HG03045 (cell line): ENCODE measurements at regions not wholly inside any gene's neighbourhood (a gene's known extent, or its start where the extent isn't known, plus 50 kb on each side); places are given as distances from the start of the nearest gene placed in this dataset.

ENCODE experiments used
- ATAC-seq: cut with Tn5 transposase; IDR thresholded peaks from one replicate; pipeline ENCODE4 v1.9.1; 2021; ENCODE audit warnings: mild to moderate bottlenecking, moderate library complexity; ENCODE audit not compliant: unreplicated experiment

DNA sequence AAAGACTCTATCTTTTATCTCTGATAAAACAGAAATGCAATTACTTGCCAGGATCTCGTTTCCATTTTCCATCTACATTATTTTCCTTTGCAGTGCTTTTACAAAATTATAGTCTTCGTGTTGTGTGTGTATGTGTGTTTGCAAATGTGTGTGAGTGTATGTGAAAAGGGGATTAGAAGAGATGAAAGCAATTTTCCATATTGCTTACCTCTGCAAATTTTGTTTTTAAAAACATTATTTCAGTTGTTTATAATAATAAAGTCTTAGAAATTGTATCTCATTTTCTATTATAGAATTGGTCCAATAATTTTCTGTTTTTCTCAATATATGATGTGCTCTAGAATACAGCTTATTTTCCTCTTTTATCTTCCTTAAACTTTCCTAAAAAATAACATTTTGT lies 421.3 kb upstream of the ANKRD30A start:
- ATAC-seq = no peak

DNA sequence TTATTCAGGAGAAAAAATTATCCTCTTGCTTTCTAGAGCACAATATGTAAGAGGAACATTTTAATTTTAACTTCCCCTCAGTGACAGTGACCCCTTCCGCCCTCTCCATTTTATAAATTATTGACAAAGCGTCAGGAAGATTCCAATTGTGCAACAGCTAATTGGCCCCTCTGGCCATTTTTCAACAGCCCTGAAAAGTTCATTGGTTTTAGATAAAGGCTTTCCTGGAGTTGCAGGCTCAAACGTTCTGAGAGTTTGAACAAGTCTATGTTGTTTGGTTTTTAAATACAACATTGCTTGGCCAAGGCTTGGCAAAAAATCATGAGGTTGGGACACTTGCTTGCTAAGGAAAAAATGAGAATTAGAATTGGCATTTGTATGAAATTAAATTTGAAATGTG lies 422.2 kb upstream of the ANKRD30A start:
- ATAC-seq = no peak

DNA sequence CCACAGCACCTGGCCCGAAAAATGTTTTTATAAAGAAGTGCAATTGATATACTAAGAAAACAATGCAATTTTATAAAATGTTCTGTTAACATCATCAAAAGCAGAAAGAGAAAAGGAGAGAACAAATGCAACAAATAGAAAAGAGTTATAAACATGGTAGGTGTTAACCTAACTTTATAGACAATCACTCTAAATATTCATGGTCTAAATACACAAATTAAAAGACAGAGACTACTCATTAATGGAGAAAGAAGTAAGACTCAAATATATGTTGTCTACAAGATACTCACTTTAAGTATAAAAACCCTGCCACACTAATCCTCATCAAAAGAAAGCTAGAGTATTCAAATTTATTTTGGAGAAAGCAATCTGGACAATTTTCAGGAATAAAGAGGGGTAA lies 425.3 kb upstream of the ANKRD30A start:
- ATAC-seq = no peak

DNA sequence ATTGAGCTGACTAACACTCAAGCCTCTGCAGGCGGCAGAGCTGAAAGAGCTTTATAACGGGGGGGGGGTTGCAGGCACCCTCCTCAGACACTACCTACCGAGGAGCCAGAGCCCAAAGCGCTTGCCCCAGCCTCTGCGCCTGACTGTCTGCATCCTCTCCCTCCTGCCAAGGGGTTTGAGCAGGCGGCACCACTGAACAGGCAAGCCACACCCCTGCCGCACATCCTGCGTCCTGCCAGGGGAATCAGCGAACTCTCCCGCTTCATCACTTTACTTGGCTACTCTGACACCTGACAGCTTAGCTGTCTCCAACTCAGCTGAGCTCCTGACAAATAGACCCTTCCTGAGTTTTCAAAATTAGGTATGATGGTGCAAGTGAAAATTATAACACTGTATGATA lies 432.6 kb upstream of the ANKRD30A start:
- no peak for ATAC-seq

DNA sequence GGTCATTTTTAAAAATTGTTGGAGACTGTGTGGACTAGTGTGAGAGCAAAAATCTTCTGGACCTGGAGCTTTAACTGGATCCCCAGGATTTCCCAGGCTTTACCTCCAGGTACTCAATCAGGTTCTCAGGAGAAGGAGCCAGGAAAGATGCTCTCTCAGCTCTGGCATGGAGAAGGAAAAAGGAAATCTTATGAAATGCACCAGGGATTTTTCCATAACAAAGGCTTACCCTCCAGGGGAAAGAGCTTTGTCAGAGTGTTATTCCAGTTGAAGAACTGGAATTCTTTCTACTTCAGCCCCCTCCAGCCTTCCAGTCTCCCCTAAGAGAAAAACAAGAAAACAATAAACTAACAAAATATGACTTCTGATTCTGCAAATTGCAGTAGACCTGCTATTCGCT lies 436.7 kb upstream of the ANKRD30A start:
- ATAC-seq = no peak

DNA sequence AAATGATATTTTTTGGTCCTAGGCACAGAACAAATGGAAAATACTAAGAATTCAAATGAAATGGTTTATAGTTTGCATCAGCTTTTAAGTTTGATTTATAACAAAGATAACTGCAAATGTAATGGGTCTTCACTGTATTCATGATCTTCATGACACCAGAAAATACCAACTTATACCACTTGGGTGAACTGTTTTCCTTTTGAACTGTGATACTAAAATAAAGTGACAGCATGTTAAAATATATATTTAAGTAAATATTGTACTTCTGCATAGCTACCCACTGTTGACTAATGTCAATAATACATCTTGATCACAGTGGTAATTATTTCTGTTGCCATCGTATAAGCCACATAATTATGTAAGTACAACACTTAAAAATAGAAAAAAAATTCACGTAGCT lies 442.0 kb upstream of the ANKRD30A start:
- no peak for ATAC-seq

DNA sequence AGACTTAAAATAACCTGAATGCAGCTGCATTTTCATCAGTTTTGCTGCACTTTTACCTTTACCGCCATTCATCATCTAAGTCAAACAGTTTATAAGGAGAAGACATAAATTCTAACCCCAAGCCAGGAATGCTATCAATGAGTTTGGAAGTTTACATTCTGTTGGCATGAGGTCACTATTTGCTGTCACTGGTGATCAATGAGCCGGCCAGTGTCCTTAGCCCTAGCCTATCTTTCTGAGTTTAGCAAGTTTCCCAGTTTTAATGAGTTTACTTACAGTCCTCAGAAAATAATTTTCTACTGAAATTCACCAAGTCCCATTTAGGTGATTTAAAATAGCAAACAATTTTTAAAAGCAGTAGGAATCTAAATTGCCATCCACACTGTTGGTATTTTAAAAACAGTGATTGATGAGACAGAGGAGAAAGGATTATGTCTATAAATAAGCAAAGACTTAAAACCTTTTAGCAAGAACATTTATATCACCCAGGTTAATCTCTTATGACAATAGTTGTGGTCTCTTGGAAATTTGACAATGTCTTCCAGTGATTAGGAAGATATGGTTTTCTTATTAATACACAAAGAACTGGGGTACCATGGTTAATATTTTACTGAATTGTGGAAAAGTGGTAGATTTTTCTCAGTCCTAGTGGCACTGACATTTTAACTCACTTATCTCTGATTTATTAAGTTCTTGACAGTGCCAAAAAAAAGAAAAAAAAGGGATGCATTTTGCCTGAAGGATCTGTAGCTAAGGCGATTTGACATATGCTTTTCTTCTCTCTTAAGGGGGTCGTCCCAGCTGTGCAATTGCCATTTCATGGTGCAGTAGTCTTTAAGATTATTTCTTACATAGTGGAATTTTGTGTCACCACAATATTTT lies 443.4 kb upstream of the ANKRD30A start:
- ATAC-seq = no peak

DNA sequence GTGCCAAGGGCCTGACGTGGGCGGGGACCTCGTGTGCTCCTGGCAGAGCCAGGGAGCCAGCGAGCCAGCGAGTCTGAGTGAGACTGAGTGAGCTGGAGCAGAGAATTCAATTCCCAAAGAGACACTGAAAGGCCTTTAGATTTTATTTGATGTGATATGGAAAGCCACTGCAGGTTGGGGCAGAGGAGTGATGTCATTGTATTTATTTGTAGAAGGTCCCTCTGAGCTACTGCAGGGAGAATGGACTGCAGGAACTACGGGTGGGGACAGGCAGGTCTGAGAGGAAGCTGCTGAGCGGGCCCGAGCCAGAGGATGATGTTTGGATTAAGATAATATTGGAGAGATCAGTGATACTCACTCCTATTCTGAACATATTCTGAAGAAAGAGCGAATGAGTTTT lies 445.8 kb upstream of the ANKRD30A start:
- no peak for ATAC-seq

DNA sequence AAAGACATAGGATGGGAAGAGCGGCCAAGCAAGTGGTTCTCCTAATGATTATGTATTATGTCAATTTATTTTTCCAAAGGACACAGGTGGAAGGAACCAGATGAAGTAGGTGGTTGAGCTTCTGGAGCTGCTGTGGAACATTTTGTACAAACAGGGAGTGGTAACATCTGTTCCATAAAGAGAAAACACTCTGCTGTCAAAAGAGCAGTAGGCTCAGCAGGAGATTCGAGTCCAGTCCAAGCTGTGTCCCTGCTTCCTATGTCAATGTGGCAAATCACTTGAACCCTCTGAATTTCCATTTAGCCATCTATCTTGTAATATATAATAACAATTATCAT lies 448.0 kb upstream of the ANKRD30A start:
- ATAC-seq = no peak

DNA sequence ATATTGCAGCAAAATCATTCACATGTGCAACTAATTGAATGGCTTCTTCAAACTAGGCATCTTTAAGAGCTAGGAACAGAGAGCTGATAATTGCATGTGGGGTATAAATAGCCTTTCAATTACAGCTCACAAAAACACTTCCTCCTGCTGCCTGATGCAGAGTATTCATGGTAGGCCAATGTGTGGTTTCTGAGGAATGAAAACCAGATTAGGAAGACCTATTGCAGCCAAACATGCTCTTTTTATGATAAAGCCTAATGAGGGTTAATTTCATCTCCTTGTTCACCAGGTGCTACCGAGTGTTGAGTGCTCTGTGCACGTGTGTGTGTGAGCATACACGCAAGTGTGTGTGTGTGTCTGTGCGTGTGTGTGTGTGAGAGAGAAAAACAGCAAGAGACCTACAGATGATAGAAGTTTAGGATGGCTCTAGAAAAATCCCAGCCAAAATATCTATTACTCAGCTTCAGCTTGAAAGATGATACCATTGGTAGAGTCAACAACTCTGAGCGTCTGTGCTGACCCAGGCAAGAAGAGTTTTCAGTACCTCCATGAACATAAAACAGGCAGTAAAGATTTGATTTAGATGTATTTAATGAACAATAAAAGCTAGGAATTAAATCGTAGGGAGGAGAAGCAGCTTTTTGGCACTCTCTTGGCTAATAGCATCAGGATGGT lies 448.5 kb upstream of the ANKRD30A start:
- no peak for ATAC-seq

DNA sequence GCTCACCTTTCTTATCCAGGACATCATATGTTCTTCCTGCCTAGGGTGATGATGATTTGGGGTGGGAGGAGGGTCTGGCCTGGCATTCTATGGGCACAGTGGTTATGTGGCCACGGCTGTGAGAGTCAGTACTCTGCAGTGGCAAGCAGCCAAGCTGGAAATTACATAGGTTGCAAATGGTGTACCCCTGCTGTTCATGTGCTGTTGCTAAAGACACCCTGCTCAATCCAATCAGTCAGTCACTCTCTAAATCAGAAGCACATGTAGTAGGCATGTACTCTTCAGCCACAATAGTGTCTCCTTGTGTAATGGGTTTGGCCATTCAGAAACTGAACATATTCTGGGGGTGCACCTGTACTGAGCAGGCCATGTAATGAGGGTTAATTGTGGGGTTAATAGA lies 449.1 kb upstream of the ANKRD30A start:
- ATAC-seq = no peak

DNA sequence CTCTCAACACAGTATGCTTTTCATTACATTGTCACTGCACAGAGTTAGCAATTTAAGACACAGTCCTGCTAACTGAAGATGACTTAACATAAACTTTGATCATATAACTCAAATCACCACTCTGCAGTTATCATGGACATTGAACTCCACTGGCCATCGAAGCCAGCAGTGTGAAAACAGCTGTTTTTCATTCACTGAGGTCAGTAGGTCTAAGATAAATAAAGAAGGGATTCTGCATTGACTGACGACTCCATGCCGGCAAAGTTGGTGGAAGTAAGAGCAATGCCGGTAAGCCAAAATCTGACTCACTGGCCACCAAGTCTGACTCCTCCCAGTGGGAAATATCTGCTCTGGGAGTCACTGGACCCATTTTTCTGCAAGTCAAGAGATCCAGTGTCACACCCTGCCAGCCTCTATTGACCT lies 449.9 kb upstream of the ANKRD30A start:
- no peak for ATAC-seq

DNA sequence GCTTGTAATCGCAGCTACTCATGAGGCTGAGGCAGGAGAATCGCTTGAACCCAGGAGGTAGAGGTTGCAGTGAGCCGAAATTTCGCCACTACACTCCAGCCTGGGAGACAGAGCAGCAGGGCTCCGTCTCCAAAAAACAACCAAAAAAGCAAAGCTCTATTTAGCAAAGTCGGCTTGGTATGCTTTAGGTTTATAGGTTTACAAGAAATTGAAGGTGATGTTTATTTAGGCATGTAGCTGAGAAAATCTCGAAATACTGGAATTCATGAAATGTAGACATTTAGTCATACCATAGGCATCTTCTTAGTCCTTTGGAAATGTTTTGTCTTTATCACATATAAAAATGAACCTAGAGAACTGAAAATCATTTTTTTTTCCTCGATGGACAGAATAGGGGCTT lies 453.8 kb upstream of the ANKRD30A start:
- no peak for ATAC-seq

DNA sequence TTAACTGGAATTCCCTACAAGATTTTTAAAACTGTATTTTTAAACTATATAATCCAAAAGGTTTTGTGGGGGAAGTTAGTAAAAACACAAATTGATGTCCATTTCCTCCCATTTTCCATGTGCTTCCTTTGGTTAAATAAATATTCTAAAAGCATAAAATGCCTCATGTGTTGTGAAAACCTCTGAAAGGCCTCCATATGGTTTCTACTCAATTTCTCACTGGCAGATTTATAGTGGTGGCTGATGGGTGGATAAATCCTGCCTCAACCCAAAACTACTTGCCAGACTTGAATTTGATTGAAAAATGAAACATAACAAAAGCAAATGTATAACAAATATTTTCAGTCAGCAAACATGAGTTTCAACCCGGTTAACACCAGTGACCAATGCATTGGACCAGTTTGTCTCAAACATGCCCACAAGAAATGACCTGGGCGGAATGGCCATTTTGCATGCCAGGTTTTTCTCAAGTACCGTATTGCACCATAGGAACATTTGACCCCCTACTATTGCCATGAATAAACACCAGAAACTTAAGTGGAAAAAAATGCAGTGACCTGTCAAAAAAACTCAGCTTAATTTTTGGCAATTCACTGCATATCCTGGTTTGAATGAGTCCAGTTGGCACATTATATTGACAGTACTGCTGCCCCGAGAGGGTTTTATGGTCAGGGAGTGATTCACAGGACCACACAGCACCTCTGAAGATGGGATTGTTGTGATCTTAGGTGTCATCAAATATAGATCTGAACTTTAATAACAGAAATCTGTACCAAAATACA lies 454.6 kb upstream of the ANKRD30A start:
- ATAC-seq = no peak

DNA sequence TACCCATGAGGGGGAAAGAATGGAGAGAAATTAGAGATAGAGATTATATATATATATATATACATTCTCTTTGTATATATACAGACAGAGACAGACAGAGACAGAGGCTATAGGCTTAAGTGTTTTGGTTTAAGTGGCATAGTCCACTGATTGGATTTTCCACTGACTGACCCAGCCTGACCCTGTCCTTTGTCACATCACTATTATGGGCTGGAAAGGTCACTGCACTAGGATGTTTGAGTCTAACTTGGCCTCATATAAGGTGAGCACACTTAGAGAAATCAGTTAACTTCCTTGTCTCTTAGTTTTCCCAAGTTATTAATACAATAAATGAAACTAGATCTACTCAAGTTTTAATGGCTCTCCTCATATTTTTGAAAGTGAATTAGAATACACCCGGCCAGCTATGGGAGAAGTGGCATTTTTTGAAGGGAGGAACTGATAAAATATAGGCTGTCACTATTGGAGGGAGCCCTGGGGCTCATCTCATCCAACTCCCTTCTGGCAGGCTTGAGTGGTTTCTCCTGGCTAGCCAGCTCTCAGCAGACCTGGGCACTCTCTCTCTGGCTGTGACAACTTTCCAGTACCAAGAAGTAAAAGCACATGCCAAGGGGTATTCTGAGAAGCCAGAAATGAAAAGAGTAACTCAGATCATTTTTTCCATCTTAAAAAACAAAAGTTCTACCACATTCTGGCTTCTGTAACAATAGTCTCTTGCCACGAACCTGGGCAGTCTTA lies 455.6 kb upstream of the ANKRD30A start:
- ATAC-seq = no peak

DNA sequence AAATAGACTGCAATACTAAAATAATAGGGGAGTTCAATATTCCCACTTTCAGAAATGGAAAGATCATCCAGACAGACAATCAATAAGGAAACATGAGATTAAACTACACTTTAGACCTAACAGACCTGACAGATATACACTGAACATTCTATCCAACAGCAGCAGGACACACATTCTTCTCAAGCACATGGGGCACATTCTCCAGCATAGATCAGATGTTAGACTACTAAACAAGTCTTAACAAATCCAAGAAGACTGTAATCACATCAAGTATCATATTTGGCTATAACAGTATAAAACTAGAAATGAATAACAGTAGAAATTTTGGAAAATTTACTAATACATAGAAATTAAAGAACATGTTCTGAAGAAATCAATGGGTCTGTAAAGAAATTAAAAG lies 458.9 kb upstream of the ANKRD30A start:
- ATAC-seq = no peak

DNA sequence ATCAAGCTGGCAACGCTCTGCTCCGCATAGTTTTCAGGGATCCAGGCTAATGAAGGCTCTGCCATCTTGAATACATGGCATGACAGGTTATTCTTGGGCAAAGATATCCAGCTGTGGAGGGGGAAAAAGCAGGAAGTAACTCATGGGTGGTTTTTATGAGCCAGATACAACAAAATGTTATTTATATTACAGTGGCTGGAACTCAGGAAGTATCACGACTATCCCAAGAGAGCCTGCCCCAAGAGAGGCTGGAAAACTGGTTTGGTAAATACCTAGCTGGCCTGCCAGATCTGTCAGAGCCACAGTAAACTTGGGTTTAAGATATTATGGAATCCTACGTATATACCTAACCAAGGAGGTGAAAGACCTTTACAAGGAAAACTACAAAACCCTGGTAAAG lies 462.8 kb upstream of the ANKRD30A start:
- no peak for ATAC-seq

DNA sequence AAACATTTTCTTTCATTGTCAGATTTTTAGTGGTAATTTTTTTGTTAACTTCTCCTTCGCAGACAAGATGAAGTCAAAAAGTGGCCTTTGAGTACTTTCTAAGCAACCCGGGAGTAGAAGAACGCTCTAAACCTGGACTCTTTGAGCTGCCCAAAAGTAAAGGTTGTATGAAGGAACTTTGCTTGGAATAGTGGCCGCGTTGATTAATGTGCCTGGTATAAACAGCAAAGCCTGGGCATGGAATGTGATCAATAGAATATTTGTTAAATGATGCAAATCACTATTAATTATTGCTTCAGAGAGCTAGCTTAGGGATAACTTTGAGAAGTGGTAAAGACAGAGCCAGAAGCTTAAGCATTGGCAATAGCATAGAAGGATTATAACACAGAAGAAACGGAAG lies 475.1 kb upstream of the ANKRD30A start:
- ATAC-seq = no peak

DNA sequence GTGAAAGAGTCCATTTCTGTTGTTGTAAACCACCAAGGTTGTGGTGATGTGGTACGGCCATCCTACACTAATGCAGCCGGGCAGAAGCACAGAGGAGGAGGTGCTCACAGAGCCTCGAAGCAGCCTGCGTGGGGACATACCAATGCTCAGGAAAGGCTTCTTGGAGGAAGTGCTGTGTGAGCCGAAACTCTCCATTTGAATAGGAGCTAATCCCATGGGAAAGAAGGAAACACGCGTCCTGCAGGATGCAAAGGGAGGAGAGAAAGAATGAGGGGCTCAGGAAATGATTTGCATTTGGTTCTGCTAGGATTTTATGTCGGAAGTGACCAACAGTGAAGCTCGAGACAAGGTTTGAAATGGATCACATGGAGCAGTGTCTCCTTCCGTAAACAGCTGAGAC lies 477.9 kb upstream of the ANKRD30A start:
- ATAC-seq = no peak

DNA sequence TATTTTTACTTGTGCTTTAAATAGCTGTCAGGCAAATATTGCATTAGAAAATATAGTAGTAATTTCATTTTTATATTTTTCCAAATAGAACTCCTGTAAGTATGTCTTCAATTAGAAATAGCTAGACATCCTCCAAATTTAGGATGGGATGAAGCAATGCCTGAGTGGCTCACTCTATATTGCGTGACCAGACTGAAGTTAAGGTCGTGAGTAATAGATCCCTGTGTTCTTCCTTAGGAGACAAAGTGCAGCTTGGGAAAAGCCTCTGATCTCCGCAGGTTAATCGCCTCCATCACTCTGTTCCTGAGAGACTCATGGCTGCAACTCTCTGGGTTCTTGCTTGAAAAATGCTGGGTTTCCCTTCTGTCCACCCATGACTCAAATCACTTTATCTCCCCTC lies 484.8 kb upstream of the ANKRD30A start:
- no peak for ATAC-seq

DNA sequence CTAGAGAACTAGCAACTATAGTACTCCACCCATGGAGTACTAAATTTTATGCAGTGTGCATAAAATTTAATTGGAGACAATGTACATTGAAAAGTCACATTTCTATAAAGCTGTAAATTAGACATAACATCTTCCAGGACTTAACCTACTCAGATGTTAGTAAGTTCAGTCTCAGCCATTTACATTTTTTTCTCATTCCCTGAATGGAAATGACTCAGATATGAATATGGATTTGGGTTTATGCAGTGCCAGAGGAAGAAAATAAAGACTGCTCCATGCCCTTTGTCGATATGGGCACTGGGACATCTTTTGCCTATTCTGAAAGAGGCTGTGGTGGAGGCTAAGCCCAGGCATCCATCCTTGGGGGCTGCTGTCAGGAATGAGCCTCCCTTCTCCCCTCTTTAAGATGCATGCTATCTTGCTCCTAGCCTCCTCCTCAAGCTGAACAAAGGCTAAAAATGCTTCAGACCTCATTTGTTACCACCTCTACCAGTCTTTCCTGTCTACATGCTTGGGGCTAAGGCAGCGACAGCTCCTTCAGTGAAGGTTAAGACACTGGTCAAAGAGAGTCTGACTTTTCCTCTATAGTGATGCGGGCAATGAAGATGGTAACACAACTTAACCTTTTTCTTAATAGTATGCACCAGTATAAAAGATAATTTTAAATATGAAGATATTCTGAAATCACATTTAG lies 486.8 kb upstream of the ANKRD30A start:
- no peak for ATAC-seq
